ENCODE measurements at regions not wholly inside any gene's neighbourhood (a gene's known extent, or its start where the extent isn't known, plus 50 kb on each side); places are given as distances from the start of the nearest gene placed in this dataset.
A peak's percentile ranks its signal among the peaks of the same experiment; 100 is the strongest.
"Not testable (repeated sequence)": the region's sequence is repeated elsewhere in the genome, so short reads cannot be mapped to it uniquely, and the experiment has no call there.

GRCh38 chr6:43897571-43898302 is 127.7 kb downstream of the VEGFA start:
- no peak for DNase-seq

GRCh38 chr6:43896329-43897255 is 126.6 kb downstream of the VEGFA start:
- DNase-seq: no peak

GRCh38 chr6:43895656-43896328 is 125.8 kb downstream of the VEGFA start:
- no peak for DNase-seq

- no peak for DNase-seq
These were observed 123.1 kb downstream of the VEGFA start for GRCh38 chr6:43893073-43893472.

GRCh38 chr6:43891072-43891870 is 121.3 kb downstream of the VEGFA start:
- peak; percentile 12 for DNase-seq

- DNase-seq: no peak
These were observed 120.4 kb downstream of the VEGFA start for GRCh38 chr6:43890197-43891062.

- DNase-seq: no peak
These were observed 118.1 kb downstream of the VEGFA start for GRCh38 chr6:43887906-43888683.

GRCh38 chr6:43887340-43887858 is 117.4 kb downstream of the VEGFA start:
- no peak for DNase-seq

GRCh38 chr6:43886717-43887339 is 116.8 kb downstream of the VEGFA start:
- DNase-seq: no peak

- no peak for DNase-seq
These were observed 116.1 kb downstream of the VEGFA start for GRCh38 chr6:43886067-43886461.

- no peak for DNase-seq
These were observed 115.5 kb downstream of the VEGFA start for GRCh38 chr6:43885399-43886066.

- no peak for DNase-seq
These were observed 114.6 kb downstream of the VEGFA start for GRCh38 chr6:43884652-43885022.

GRCh38 chr6:43883847-43884651 is 114.0 kb downstream of the VEGFA start:
- DNase-seq: no peak

- DNase-seq: not testable (repeated sequence)
These were observed 112.9 kb downstream of the VEGFA start for GRCh38 chr6:43882690-43883448.

GRCh38 chr6:43880236-43881137 is 110.5 kb downstream of the VEGFA start:
- no peak for DNase-seq

GRCh38 chr6:43879722-43880121 is 109.7 kb downstream of the VEGFA start:
- DNase-seq: no peak

Data from NCI-H2227 treated with DMSO at 0.1 percent for 48 hours (cell line).